GM23338 (cell line): ENCODE measurements at regions not wholly inside any gene's neighbourhood (a gene's known extent, or its start where the extent isn't known, plus 50 kb on each side); places are given as distances from the start of the nearest gene placed in this dataset.

Experiments
- ATAC-seq: fragments of 200-7000 bp; cut with Tn5 transposase; 3 replicates; pipeline ENCODE4 v1.9.1; 2020
- DNase-seq: peaks from one replicate; pipeline ENCODE4 v3.0.0-alpha.2; 2015; ENCODE audit warnings: low spot score
- H2AFZ ChIP-seq: fragments of 200-600 bp; sonication (generic); 2 replicates; pipeline ENCODE4 v1.8.0; 2016; ENCODE audit warnings: antibody characterized with exemption, mild to moderate bottlenecking, moderate library complexity
- H3F3A ChIP-seq: fragments of 200-600 bp; sonication (generic); replicated peaks from 2 replicates; pipeline ENCODE4 v1.8.0; 2017; ENCODE audit warnings: antibody characterized with exemption, mixed run types, low read depth
- H3K27ac ChIP-seq: fragments of 200-600 bp; sonication (generic); 2 replicates; pipeline ENCODE4 v1.6.1; 2016; ENCODE audit warnings: low read depth
- H3K27me3 ChIP-seq: fragments of 200-600 bp; sonication (generic); 2 replicates; pipeline ENCODE4 v1.8.0; 2016; ENCODE audit warnings: mild to moderate bottlenecking, mixed run types, moderate library complexity; ENCODE audit not compliant: insufficient read depth
- H3K36me3 ChIP-seq: fragments of 200-600 bp; sonication (generic); 2 replicates; pipeline ENCODE4 v1.8.0; 2016; ENCODE audit warnings: mild to moderate bottlenecking; ENCODE audit not compliant: insufficient read depth
- H3K4me1 ChIP-seq: fragments of 200-600 bp; sonication (generic); 2 replicates; pipeline ENCODE4 v1.8.0; 2016; ENCODE audit warnings: mild to moderate bottlenecking, moderate library complexity; ENCODE audit not compliant: insufficient read depth
- H3K4me2 ChIP-seq: fragments of 200-600 bp; sonication (generic); 2 replicates; pipeline ENCODE4 v1.7.1; 2017; ENCODE audit warnings: mixed run types
- H3K4me3 ChIP-seq: fragments of 200-600 bp; sonication (generic); 2 replicates; pipeline ENCODE4 v1.6.1; 2016; ENCODE audit warnings: mixed run types
- H3K79me2 ChIP-seq: fragments of 200-600 bp; sonication (generic); replicated peaks from 2 replicates; pipeline ENCODE4 v1.8.0; 2017; ENCODE audit warnings: mild to moderate bottlenecking; ENCODE audit not compliant: insufficient read depth
- H3K9me2 ChIP-seq: fragments of 200-600 bp; sonication (generic); 2 replicates; pipeline ENCODE4 v1.8.0; 2017; ENCODE audit not compliant: insufficient read depth
- H4K20me1 ChIP-seq: fragments of 200-600 bp; sonication (generic); replicated peaks from 2 replicates; pipeline ENCODE4 v1.8.0; 2017; ENCODE audit warnings: mild to moderate bottlenecking; ENCODE audit not compliant: insufficient read depth
- H3K27ac Mint-ChIP-seq: 2 replicates; pipeline ENCODE4 v1.8.0; 2020; ENCODE audit warnings: inconsistent platforms, mild to moderate bottlenecking, moderate library complexity, mixed read lengths
- H3K27me3 Mint-ChIP-seq: 3 replicates; pipeline ENCODE4 v1.8.0; 2022; ENCODE audit warnings: low read depth, mild to moderate bottlenecking, moderate library complexity, mixed read lengths, inconsistent platforms; ENCODE audit not compliant: insufficient read depth, poor library complexity
- H3K36me3 Mint-ChIP-seq: 3 replicates; pipeline ENCODE4 v1.8.0; 2021; ENCODE audit warnings: low read depth, mild to moderate bottlenecking, inconsistent platforms, moderate library complexity, mixed read lengths
- H3K4me1 Mint-ChIP-seq: 3 replicates; pipeline ENCODE4 v1.8.0; 2020; ENCODE audit warnings: mild to moderate bottlenecking, inconsistent platforms, mixed read lengths
- H3K4me3 Mint-ChIP-seq: 3 replicates; pipeline ENCODE4 v1.8.0; 2021; ENCODE audit warnings: moderate library complexity, mild to moderate bottlenecking, inconsistent platforms, mixed read lengths
- H3K9me3 Mint-ChIP-seq: 3 replicates; pipeline ENCODE4 v1.8.0; 2020; ENCODE audit warnings: moderate library complexity, mild to moderate bottlenecking, inconsistent platforms, mixed read lengths
- CREB1 ChIP-seq: fragments of 250-450 bp; sonication (Bioruptor Pico); IDR thresholded peaks from 2 replicates; pipeline ENCODE4 v1.5.0; 2020; ENCODE audit warnings: low read depth, mild to moderate bottlenecking, moderate library complexity
- EZH2 ChIP-seq: fragments of 200-600 bp; sonication (generic); IDR thresholded peaks from one replicate; pipeline ENCODE4 v1.8.0; 2017; ENCODE audit warnings: antibody characterized with exemption, mild to moderate bottlenecking, low read depth; ENCODE audit not compliant: unreplicated experiment
- EZH2phosphoT487 ChIP-seq: fragments of 200-600 bp; sonication (generic); IDR thresholded peaks from one replicate; pipeline ENCODE4 v1.8.1; 2018; ENCODE audit warnings: antibody characterized with exemption; ENCODE audit not compliant: unreplicated experiment
- JUNB ChIP-seq: IDR thresholded peaks from one replicate; pipeline ENCODE4 v1.6.1; 2016; ENCODE audit warnings: antibody characterized with exemption; ENCODE audit not compliant: unreplicated experiment
- NANOG ChIP-seq: IDR thresholded peaks from 2 replicates; pipeline ENCODE4 v1.6.1; 2016; ENCODE audit warnings: antibody characterized with exemption, borderline replicate concordance
- POLR2AphosphoS5 ChIP-seq: IDR thresholded peaks from 2 replicates; pipeline ENCODE4 v1.6.1; 2016; ENCODE audit warnings: antibody characterized with exemption, low read depth
- STAT1 ChIP-seq: IDR thresholded peaks from one replicate; pipeline ENCODE4 v1.6.1; 2016; ENCODE audit warnings: antibody characterized with exemption; ENCODE audit not compliant: unreplicated experiment
- ZNF114 ChIP-seq: fragments of 250-450 bp; sonication (Bioruptor Pico); IDR thresholded peaks from 2 replicates; pipeline ENCODE4 v1.5.0; 2020; ENCODE audit warnings: mild to moderate bottlenecking, moderate library complexity
- ZNF331 ChIP-seq: fragments of 250-450 bp; sonication (Bioruptor Pico); IDR thresholded peaks from 2 replicates; pipeline ENCODE4 v1.5.0; 2020; ENCODE audit warnings: low read depth, mild to moderate bottlenecking, moderate library complexity
- TF ChIP-seq, protein P1 (sequence below): IDR thresholded peaks from 2 replicates; pipeline ENCODE4 v1.6.1; 2016; ENCODE audit warnings: antibody characterized with exemption
- TF ChIP-seq, protein P2 (sequence below): IDR thresholded peaks from one replicate; pipeline ENCODE4 v1.6.1; 2018; ENCODE audit warnings: antibody characterized with exemption; ENCODE audit not compliant: unreplicated experiment
- TF ChIP-seq, protein P3 (sequence below), 2 experiments: fragments of 200-600 bp in 1 of 2; sonication (generic) in 1 of 2; conservative IDR thresholded peaks; 2 replicates each; pipeline versions ENCODE4 v1.5.1 to v1.6.1; 2016 to 2017; ENCODE audit warnings: antibody characterized with exemption in 2 of 2, low read depth in 2 of 2, mild to moderate bottlenecking in 2 of 2, moderate library complexity in 1 of 2
- TF ChIP-seq, protein P4 (sequence below): fragments of 250-450 bp; sonication (Bioruptor Pico); IDR thresholded peaks from 2 replicates; pipeline ENCODE4 v1.5.0; 2020; ENCODE audit warnings: mild to moderate bottlenecking, moderate library complexity

DNA sequence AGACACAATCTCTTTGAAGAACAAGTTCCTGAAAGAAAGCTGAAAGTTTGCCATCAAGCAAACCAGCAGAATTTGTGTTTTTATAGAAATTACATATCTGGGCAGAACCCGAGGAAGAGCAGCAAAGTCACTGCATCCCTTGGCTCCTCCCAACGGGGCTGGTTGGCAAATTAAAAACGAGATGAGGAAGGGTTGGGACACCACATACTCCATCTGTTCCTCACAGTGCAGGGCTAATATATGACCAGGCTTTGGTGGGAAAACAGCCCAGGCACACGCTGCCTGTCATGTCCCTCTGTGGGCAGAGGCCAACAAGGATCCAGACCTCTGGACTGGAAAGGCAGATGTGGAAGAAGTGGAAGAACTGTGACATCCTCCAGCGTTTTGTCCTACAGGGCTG, 607.3 kb downstream of the CDH26 start:
- Histone ChIP-seq H3K27ac (no peak overlapping the region), H4K20me1 (no peaks in the 10 kb centered on the region), H3K4me3 (no peak overlapping the region), H3K4me2 (no peak overlapping the region), H2AFZ (no peak overlapping the region), H3K36me3 (no peaks in the 10 kb centered on the region), H3K27me3 (no peaks in the 10 kb centered on the region), H3K9me2 (no peaks in the 10 kb centered on the region), H3K79me2 (no peaks in the 10 kb centered on the region), H3K4me1 (peaks cover 4% of the 10 kb centered on the region; the same call in 1 of the 2 replicates), H3F3A (no peaks in the 10 kb centered on the region)
- ATAC-seq (no peak), DNase-seq (no peak)
- Mint-ChIP-seq H3K4me1 (peaks cover 19% of the 10 kb centered on the region), H3K27me3 (peaks cover 5% of the 10 kb centered on the region), H3K4me3 (no peak overlapping the region), H3K9me3 (no peaks in the 10 kb centered on the region), H3K27ac (no peak overlapping the region), H3K36me3 (no peaks in the 10 kb centered on the region; the same call in 2 of the 3 replicates)
- TF ChIP-seq, protein P1, sequence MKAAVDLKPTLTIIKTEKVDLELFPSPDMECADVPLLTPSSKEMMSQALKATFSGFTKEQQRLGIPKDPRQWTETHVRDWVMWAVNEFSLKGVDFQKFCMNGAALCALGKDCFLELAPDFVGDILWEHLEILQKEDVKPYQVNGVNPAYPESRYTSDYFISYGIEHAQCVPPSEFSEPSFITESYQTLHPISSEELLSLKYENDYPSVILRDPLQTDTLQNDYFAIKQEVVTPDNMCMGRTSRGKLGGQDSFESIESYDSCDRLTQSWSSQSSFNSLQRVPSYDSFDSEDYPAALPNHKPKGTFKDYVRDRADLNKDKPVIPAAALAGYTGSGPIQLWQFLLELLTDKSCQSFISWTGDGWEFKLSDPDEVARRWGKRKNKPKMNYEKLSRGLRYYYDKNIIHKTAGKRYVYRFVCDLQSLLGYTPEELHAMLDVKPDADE, result no peak
- TF ChIP-seq CREB1 (CRISPR knock-in tag) (no peak), POLR2AphosphoS5 (no peak), NANOG (no peak), ZNF331 (CRISPR knock-in tag) (no peak), STAT1 (no peak), ZNF114 (CRISPR knock-in tag) (no peak), EZH2 (no peak), JUNB (no peak), EZH2phosphoT487 (no peak)
- TF ChIP-seq, protein P2, sequence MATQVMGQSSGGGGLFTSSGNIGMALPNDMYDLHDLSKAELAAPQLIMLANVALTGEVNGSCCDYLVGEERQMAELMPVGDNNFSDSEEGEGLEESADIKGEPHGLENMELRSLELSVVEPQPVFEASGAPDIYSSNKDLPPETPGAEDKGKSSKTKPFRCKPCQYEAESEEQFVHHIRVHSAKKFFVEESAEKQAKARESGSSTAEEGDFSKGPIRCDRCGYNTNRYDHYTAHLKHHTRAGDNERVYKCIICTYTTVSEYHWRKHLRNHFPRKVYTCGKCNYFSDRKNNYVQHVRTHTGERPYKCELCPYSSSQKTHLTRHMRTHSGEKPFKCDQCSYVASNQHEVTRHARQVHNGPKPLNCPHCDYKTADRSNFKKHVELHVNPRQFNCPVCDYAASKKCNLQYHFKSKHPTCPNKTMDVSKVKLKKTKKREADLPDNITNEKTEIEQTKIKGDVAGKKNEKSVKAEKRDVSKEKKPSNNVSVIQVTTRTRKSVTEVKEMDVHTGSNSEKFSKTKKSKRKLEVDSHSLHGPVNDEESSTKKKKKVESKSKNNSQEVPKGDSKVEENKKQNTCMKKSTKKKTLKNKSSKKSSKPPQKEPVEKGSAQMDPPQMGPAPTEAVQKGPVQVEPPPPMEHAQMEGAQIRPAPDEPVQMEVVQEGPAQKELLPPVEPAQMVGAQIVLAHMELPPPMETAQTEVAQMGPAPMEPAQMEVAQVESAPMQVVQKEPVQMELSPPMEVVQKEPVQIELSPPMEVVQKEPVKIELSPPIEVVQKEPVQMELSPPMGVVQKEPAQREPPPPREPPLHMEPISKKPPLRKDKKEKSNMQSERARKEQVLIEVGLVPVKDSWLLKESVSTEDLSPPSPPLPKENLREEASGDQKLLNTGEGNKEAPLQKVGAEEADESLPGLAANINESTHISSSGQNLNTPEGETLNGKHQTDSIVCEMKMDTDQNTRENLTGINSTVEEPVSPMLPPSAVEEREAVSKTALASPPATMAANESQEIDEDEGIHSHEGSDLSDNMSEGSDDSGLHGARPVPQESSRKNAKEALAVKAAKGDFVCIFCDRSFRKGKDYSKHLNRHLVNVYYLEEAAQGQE, result no peak
- TF ChIP-seq, protein P3, sequence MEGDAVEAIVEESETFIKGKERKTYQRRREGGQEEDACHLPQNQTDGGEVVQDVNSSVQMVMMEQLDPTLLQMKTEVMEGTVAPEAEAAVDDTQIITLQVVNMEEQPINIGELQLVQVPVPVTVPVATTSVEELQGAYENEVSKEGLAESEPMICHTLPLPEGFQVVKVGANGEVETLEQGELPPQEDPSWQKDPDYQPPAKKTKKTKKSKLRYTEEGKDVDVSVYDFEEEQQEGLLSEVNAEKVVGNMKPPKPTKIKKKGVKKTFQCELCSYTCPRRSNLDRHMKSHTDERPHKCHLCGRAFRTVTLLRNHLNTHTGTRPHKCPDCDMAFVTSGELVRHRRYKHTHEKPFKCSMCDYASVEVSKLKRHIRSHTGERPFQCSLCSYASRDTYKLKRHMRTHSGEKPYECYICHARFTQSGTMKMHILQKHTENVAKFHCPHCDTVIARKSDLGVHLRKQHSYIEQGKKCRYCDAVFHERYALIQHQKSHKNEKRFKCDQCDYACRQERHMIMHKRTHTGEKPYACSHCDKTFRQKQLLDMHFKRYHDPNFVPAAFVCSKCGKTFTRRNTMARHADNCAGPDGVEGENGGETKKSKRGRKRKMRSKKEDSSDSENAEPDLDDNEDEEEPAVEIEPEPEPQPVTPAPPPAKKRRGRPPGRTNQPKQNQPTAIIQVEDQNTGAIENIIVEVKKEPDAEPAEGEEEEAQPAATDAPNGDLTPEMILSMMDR (conservative IDR thresholded peaks at IDR 0.05; ENCODE audit: low read depth in 2 of 2), result no peak
- TF ChIP-seq, protein P4, sequence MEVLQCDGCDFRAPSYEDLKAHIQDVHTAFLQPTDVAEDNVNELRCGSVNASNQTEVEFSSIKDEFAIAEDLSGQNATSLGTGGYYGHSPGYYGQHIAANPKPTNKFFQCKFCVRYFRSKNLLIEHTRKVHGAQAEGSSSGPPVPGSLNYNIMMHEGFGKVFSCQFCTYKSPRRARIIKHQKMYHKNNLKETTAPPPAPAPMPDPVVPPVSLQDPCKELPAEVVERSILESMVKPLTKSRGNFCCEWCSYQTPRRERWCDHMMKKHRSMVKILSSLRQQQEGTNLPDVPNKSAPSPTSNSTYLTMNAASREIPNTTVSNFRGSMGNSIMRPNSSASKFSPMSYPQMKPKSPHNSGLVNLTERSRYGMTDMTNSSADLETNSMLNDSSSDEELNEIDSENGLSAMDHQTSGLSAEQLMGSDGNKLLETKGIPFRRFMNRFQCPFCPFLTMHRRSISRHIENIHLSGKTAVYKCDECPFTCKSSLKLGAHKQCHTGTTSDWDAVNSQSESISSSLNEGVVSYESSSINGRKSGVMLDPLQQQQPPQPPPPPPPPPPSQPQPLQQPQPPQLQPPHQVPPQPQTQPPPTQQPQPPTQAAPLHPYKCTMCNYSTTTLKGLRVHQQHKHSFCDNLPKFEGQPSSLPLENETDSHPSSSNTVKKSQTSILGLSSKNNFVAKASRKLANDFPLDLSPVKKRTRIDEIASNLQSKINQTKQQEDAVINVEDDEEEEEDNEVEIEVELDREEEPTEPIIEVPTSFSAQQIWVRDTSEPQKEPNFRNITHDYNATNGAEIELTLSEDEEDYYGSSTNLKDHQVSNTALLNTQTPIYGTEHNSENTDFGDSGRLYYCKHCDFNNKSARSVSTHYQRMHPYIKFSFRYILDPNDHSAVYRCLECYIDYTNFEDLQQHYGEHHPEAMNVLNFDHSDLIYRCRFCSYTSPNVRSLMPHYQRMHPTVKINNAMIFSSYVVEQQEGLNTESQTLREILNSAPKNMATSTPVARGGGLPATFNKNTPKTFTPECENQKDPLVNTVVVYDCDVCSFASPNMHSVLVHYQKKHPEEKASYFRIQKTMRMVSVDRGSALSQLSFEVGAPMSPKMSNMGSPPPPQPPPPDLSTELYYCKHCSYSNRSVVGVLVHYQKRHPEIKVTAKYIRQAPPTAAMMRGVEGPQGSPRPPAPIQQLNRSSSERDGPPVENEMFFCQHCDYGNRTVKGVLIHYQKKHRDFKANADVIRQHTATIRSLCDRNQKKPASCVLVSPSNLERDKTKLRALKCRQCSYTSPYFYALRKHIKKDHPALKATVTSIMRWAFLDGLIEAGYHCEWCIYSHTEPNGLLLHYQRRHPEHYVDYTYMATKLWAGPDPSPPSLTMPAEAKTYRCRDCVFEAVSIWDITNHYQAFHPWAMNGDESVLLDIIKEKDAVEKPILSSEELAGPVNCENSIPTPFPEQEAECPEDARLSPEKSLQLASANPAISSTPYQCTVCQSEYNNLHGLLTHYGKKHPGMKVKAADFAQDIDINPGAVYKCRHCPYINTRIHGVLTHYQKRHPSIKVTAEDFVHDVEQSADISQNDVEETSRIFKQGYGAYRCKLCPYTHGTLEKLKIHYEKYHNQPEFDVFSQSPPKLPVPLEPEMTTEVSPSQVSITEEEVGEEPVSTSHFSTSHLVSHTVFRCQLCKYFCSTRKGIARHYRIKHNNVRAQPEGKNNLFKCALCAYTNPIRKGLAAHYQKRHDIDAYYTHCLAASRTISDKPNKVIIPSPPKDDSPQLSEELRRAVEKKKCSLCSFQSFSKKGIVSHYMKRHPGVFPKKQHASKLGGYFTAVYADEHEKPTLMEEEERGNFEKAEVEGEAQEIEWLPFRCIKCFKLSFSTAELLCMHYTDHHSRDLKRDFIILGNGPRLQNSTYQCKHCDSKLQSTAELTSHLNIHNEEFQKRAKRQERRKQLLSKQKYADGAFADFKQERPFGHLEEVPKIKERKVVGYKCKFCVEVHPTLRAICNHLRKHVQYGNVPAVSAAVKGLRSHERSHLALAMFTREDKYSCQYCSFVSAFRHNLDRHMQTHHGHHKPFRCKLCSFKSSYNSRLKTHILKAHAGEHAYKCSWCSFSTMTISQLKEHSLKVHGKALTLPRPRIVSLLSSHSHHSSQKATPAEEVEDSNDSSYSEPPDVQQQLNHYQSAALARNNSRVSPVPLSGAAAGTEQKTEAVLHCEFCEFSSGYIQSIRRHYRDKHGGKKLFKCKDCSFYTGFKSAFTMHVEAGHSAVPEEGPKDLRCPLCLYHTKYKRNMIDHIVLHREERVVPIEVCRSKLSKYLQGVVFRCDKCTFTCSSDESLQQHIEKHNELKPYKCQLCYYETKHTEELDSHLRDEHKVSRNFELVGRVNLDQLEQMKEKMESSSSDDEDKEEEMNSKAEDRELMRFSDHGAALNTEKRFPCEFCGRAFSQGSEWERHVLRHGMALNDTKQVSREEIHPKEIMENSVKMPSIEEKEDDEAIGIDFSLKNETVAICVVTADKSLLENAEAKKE (CRISPR knock-in tag), result no peak
